ENCODE measurements at regions not wholly inside any gene's neighbourhood (a gene's known extent, or its start where the extent isn't known, plus 50 kb on each side); places are given as distances from the start of the nearest gene placed in this dataset.

GRCh38 chr6:167702241-167702827 lies 124.4 kb upstream of the AFDN start:
- no peak overlapping the region for H3K23ac ChIP-seq (ENCODE audit: low read depth, low read length)
- no peaks in the 10 kb centered on the region for H3K79me1 ChIP-seq (ENCODE audit: low read depth in 1 of 2, low read length in 2 of 2)
- no peaks in the 10 kb centered on the region for H3K9me1 ChIP-seq (ENCODE audit: insufficient read depth, low read length)
- in situ Hi-C loops (cut with MboI; ENCODE audit: low sequenced_read_pairs) (no loop called here), intact Hi-C loops (cut with micrococcal nuclease) (no loop called here), dilution Hi-C loops (cut with HindIII; ENCODE audit: low sequenced_read_pairs, unreplicated experiment) (no loop called here)
- no peak overlapping the region for H3K14ac ChIP-seq (replicated peaks; ENCODE audit: low read depth, low read length)
- DNase-seq, result no peak
- no peaks in the 10 kb centered on the region for H3K36me3 ChIP-seq (ENCODE audit: control insufficient read depth, insufficient read depth, low read length)
- H3K27me3 ChIP-seq (ENCODE audit: control insufficient read depth, insufficient read depth, low read length), result no peaks in the 10 kb centered on the region
- no peak overlapping the region for H3K56ac ChIP-seq (ENCODE audit: extremely low read depth, insufficient read depth, low read length)
- H2BK120ac ChIP-seq (ENCODE audit: low read depth, low read length), result no peak overlapping the region
- no peaks in the 10 kb centered on the region for H4K20me1 ChIP-seq (ENCODE audit: insufficient read depth, low read length)
- WGBS, 2 experiments (ENCODE audit: extremely low coverage in 2 of 2, insufficient read length in 1 of 2), result no CpG with 5 or more reads among the region's 8 CpGs
- H3K4me2 ChIP-seq (ENCODE audit: low read depth, low read length), result no peak overlapping the region
- H4K91ac ChIP-seq (ENCODE audit: insufficient read depth, low read depth, low read length), result no peak overlapping the region
- H3K9ac ChIP-seq (ENCODE audit: low read depth, low read length), result no peak overlapping the region
- BruUV-seq (replicated peaks), result no TSS peak
- ATAC-seq (ENCODE audit: low read depth), result no peak
- no peak for TF ChIP-seq SMC3 (IDR thresholded peaks at IDR 0.05; ENCODE audit: low read depth, low read length)
- TF ChIP-seq MAFK (IDR thresholded peaks at IDR 0.05; ENCODE audit: low read depth, low read length), result no peak
- no peak for TF ChIP-seq RCOR1 (IDR thresholded peaks at IDR 0.05; ENCODE audit: insufficient replicate concordance, low read length)
- no peak for TF ChIP-seq USF2 (IDR thresholded peaks at IDR 0.05; ENCODE audit: low read depth, low read length)
- no peak for TF ChIP-seq CEBPB (IDR thresholded peaks at IDR 0.05; ENCODE audit: low read depth, low read length)
- no peak for TF ChIP-seq RFX5 (IDR thresholded peaks at IDR 0.05; ENCODE audit: low read depth, low read length)
- TF ChIP-seq MAZ (IDR thresholded peaks at IDR 0.05; ENCODE audit: borderline replicate concordance, low read depth, low read length), result no peak
- no peak for TF ChIP-seq RAD21 (IDR thresholded peaks at IDR 0.05; ENCODE audit: low read length)
- no peak for TF ChIP-seq POLR2A (IDR thresholded peaks at IDR 0.05; ENCODE audit: low read depth, low read length)
- no peak for TF ChIP-seq CHD1 (IDR thresholded peaks at IDR 0.05; ENCODE audit: low read depth, low read length)
- no peak for TF ChIP-seq FOS (IDR thresholded peaks at IDR 0.05; ENCODE audit: low read depth, low read length)
- no peak for TF ChIP-seq CTCF (conservative IDR thresholded peaks at IDR 0.05; ENCODE audit: low read depth, low read length)
- no peak for TF ChIP-seq NFE2L2 (IDR thresholded peaks at IDR 0.05; ENCODE audit: low read depth, low read length)
- no peak for TF ChIP-seq MXI1 (IDR thresholded peaks at IDR 0.05; ENCODE audit: borderline replicate concordance, low read depth, low read length)
- TF ChIP-seq BHLHE40 (IDR thresholded peaks at IDR 0.05; ENCODE audit: low read depth, low read length), result no peak
- TF ChIP-seq ELK1 (IDR thresholded peaks at IDR 0.05; ENCODE audit: borderline replicate concordance, low read depth, low read length), result no peak
- no peak overlapping the region for H2AFZ ChIP-seq (replicated peaks; ENCODE audit: low read length, poor library complexity)
- H3K27ac ChIP-seq (ENCODE audit: insufficient read depth, low read length), result no peak overlapping the region
- no peak overlapping the region for H2BK5ac ChIP-seq (ENCODE audit: low read depth, low read length, poor library complexity, severe bottlenecking)
- no peak overlapping the region for H2AK9ac ChIP-seq (replicated peaks; ENCODE audit: low read depth, low read length, poor library complexity)
- no peak overlapping the region for H3K4me3 ChIP-seq (ENCODE audit: insufficient read depth, low read depth, low read length)
- no peak overlapping the region for H4K8ac ChIP-seq (ENCODE audit: low read depth in 2 of 2, low read length in 2 of 2)
- POLR2A ChIA-PET (ENCODE audit: unreplicated experiment), result no interaction called here
- CTCF ChIA-PET, result interaction anchor here (0.6 kb wide), 1 partner anchor 111 kb away, joined by 3 read pairs; no protein-coding TSS in a partner anchor
- H3K18ac ChIP-seq (ENCODE audit: low read depth, low read length), result no peak overlapping the region
- H2AK5ac ChIP-seq (ENCODE audit: low read depth, low read length), result no peak overlapping the region
- H3K4me1 ChIP-seq (ENCODE audit: control insufficient read depth, insufficient read depth, low read length), result no peaks in the 10 kb centered on the region
- H4K5ac ChIP-seq (ENCODE audit: low read depth, low read length), result no peak overlapping the region
- H3K4ac ChIP-seq (ENCODE audit: low read depth, low read length), result no peak overlapping the region
- H3K9me3 ChIP-seq (ENCODE audit: control insufficient read depth, insufficient read depth, low read length), result peaks cover 46% of the 10 kb centered on the region
- no peak overlapping the region for H2BK15ac ChIP-seq (ENCODE audit: low read depth, low read length)
- H2BK20ac ChIP-seq (ENCODE audit: low read depth, low read length), result no peak overlapping the region

All from IMR-90 (cell line).